ENCODE measurements at regions not wholly inside any gene's neighbourhood (a gene's known extent, or its start where the extent isn't known, plus 50 kb on each side); places are given as distances from the start of the nearest gene placed in this dataset.

DNA sequence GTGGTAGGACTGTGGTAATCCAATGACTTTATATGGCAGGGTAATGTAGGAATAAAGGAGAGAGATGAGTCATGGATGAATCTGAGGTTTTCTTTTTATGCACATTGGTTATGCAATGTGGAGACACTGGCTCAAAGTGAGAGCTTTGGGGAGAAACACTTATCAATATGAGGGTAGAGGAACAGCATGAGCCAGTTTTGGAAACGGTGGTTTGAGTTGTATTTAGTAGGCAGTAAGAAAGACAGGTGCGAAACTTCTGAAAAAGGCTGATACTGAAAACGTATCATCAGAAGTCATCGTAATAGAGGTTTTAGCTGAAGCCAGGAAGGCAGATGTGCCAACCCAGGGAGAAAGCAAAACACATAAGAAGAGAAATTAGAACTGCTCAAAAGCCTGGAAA lies 854.8 kb upstream of the SEL1L start:
- POLR2A ChIA-PET = no interaction called here
- CTCF ChIA-PET = no interaction called here
- no peak for TF ChIP-seq FOXM1 (IDR thresholded peaks at IDR 0.05; ENCODE audit: borderline replicate concordance)
- TF ChIP-seq ZNF384 (IDR thresholded peaks at IDR 0.05) = no peak
- no peak for TF ChIP-seq SP1 (IDR thresholded peaks at IDR 0.05)
- no peak for TF ChIP-seq ELF4 (IDR thresholded peaks at IDR 0.05)
- TF ChIP-seq ARNT (IDR thresholded peaks at IDR 0.05) = no peak
- TF ChIP-seq FOXA1 (IDR thresholded peaks at IDR 0.05) = no peak
- DNase-seq (ENCODE audit: extremely low spot score) = no peak

DNA sequence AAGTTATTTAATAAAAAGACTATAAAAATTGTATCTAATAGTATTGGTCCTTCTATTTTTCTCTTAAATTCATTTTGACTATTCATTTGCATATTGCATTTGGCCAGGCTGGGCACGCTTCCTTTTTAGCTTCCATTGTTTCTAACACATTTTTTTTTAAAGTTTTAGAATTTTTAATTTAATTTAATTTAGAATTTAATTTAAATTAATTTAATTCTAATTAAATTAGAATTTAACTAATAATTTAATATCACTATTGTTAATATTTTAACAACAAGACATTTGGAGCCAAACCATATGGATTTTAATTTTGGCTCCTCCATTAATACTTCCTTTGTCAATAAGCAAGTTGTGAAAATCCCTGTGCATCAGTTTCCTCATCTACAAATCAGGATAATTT lies 856.9 kb upstream of the SEL1L start:
- TF ChIP-seq, protein P1, sequence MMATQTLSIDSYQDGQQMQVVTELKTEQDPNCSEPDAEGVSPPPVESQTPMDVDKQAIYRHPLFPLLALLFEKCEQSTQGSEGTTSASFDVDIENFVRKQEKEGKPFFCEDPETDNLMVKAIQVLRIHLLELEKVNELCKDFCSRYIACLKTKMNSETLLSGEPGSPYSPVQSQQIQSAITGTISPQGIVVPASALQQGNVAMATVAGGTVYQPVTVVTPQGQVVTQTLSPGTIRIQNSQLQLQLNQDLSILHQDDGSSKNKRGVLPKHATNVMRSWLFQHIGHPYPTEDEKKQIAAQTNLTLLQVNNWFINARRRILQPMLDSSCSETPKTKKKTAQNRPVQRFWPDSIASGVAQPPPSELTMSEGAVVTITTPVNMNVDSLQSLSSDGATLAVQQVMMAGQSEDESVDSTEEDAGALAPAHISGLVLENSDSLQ (IDR thresholded peaks at IDR 0.05) = no peak
- TF ChIP-seq ZNF384 (IDR thresholded peaks at IDR 0.05) (no peak), SP1 (IDR thresholded peaks at IDR 0.05) (no peak), L3MBTL2 (conservative IDR thresholded peaks at IDR 0.05) (no peak), HDGF (IDR thresholded peaks at IDR 0.05; ENCODE audit: borderline replicate concordance) (no peak), FOXM1 (IDR thresholded peaks at IDR 0.05; ENCODE audit: borderline replicate concordance) (no peak), FOXA1 (IDR thresholded peaks at IDR 0.05) (no peak), ARNT (IDR thresholded peaks at IDR 0.05) (no peak), SUZ12 (IDR thresholded peaks at IDR 0.05) (no peak), NFRKB (IDR thresholded peaks at IDR 0.05) (no peak), FOXK2 (IDR thresholded peaks at IDR 0.05) (no peak), CTBP1 (IDR thresholded peaks at IDR 0.05; ENCODE audit: borderline replicate concordance) (no peak), ELF4 (IDR thresholded peaks at IDR 0.05) (no peak), BHLHE40 (IDR thresholded peaks at IDR 0.05; ENCODE audit: borderline replicate concordance) (no peak)
- POLR2A ChIA-PET = no interaction called here
- CTCF ChIA-PET = no interaction called here

DNA sequence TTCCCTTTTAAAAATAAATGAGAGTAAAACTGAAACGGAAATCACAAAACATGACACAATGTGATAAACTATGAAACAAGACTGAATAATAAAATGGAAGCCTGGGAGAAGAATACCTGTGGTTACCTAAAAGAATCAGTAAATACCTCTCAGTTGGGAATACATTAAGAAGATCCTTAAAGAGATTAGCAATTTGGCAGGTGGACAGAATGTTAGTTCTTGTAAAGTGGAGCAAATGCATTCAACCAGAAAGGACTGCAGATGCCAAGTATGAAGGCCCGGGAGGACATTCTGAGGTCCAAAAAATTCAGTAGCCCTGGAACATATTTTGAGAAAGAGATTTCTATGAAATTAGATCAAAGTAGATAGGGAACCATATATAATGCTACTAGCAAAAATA lies 861.3 kb upstream of the SEL1L start:
- CTCF ChIA-PET = no interaction called here
- no peak for TF ChIP-seq TARDBP (IDR thresholded peaks at IDR 0.05)
- no peak for TF ChIP-seq ZNF384 (IDR thresholded peaks at IDR 0.05)
- TF ChIP-seq BHLHE40 (IDR thresholded peaks at IDR 0.05; ENCODE audit: borderline replicate concordance) = no peak
- no peak for TF ChIP-seq ELF4 (IDR thresholded peaks at IDR 0.05)
- no peak for TF ChIP-seq LEF1 (IDR thresholded peaks at IDR 0.05; ENCODE audit: borderline replicate concordance)
- TF ChIP-seq FOXM1 (IDR thresholded peaks at IDR 0.05; ENCODE audit: borderline replicate concordance) = no peak
- POLR2A ChIA-PET = no interaction called here
- no peak for DNase-seq (ENCODE audit: extremely low spot score)

More for the DNA sequence above, 856.9 kb upstream of the SEL1L start:
- DNase-seq (ENCODE audit: extremely low spot score) = no peak

DNA sequence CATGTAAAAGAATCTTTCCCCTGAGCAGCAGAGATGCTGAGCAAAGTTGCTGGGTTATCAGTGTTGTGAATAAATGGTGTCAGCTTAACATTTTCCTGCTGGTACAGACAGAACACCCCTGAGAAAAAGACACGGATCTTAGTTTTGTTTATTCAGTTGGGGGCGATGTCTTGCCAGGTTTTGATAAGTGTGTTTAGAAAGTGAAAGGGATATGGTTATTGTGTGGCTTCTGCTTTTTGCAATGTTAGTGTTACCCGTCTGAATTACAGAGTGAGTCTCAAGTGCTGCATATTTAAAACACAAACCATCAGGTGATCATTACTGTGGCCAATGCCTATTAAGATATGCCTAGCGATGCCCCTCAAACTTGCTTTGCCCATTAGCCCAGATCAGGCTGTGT lies 864.6 kb upstream of the SEL1L start:
- POLR2A ChIA-PET = no interaction called here
- DNase-seq (ENCODE audit: extremely low spot score) = no peak
- CTCF ChIA-PET = no interaction called here
- TF ChIP-seq ELF4 (IDR thresholded peaks at IDR 0.05) = no peak
- TF ChIP-seq SUZ12 (IDR thresholded peaks at IDR 0.05) = no peak
- TF ChIP-seq SP1 (IDR thresholded peaks at IDR 0.05) = no peak
- no peak for TF ChIP-seq NFRKB (IDR thresholded peaks at IDR 0.05)
- TF ChIP-seq ZNF384 (IDR thresholded peaks at IDR 0.05) = no peak
- TF ChIP-seq FOXM1 (IDR thresholded peaks at IDR 0.05; ENCODE audit: borderline replicate concordance) = no peak
- no peak for TF ChIP-seq LEF1 (IDR thresholded peaks at IDR 0.05; ENCODE audit: borderline replicate concordance)
- no peak for TF ChIP-seq BHLHE40 (IDR thresholded peaks at IDR 0.05; ENCODE audit: borderline replicate concordance)
- TF ChIP-seq TARDBP (IDR thresholded peaks at IDR 0.05) = no peak
- TF ChIP-seq L3MBTL2 (conservative IDR thresholded peaks at IDR 0.05) = no peak
- TF ChIP-seq, protein P1 (IDR thresholded peaks at IDR 0.05) = no peak
- TF ChIP-seq CTBP1 (IDR thresholded peaks at IDR 0.05; ENCODE audit: borderline replicate concordance) = no peak
- TF ChIP-seq FOXK2 (IDR thresholded peaks at IDR 0.05) = no peak
- no peak for TF ChIP-seq FOXA1 (IDR thresholded peaks at IDR 0.05)
- no peak for TF ChIP-seq ARNT (IDR thresholded peaks at IDR 0.05)

DNA sequence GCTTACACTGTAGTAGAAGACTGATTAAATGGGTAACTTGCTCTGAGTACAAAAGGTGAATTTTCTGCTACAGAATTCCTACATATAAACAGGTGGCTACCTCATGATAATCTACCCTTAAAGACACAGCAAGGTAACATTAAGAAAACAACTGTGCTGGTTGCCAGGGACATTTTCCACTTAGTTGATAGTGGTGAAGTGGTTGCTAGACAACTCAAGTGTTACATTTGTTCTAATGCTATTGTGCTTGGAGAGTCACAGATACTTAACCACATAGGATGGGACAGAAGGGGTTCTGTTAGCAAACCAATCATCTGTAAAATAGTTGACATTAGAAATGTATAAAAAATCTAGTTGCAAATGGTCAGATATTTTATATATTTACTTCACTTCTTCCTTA lies 870.3 kb upstream of the SEL1L start:
- TF ChIP-seq SP1 (IDR thresholded peaks at IDR 0.05) (no peak), FOXM1 (IDR thresholded peaks at IDR 0.05; ENCODE audit: borderline replicate concordance) (no peak), LEF1 (IDR thresholded peaks at IDR 0.05; ENCODE audit: borderline replicate concordance) (no peak), NFRKB (IDR thresholded peaks at IDR 0.05) (no peak), HDGF (IDR thresholded peaks at IDR 0.05; ENCODE audit: borderline replicate concordance) (no peak), ELF4 (IDR thresholded peaks at IDR 0.05) (no peak), ZNF384 (IDR thresholded peaks at IDR 0.05) (no peak), TARDBP (IDR thresholded peaks at IDR 0.05) (no peak)
- POLR2A ChIA-PET = no interaction called here
- no peak for DNase-seq (ENCODE audit: extremely low spot score)
- CTCF ChIA-PET = no interaction called here

DNA sequence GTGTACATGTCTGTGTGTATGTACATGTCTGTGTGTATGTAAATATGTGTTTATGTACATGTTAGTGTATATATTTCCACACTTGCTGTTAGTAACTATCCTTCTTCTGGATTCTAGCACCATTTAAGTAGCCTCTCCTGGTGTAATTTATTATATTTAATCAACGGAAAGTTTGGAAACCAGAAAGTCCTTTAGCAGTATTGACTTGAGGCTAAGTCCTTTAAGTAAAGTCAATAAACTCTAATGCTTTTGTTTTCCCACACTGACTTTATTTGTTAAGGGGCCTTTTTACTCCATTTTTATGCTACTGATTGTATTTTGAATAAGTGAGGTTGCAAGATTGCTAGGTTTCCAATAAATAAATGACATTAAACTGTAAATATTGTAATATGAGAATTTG lies 876.4 kb upstream of the SEL1L start:
- no peak for DNase-seq (ENCODE audit: extremely low spot score)
- POLR2A ChIA-PET = no interaction called here
- TF ChIP-seq ELF4 (IDR thresholded peaks at IDR 0.05) = no peak
- TF ChIP-seq NFRKB (IDR thresholded peaks at IDR 0.05) = no peak
- TF ChIP-seq LEF1 (IDR thresholded peaks at IDR 0.05; ENCODE audit: borderline replicate concordance) = no peak
- TF ChIP-seq ZNF384 (IDR thresholded peaks at IDR 0.05) = no peak
- TF ChIP-seq ARNT (IDR thresholded peaks at IDR 0.05) = no peak
- no peak for TF ChIP-seq CTBP1 (IDR thresholded peaks at IDR 0.05; ENCODE audit: borderline replicate concordance)
- TF ChIP-seq FOXM1 (IDR thresholded peaks at IDR 0.05; ENCODE audit: borderline replicate concordance) = no peak
- TF ChIP-seq TARDBP (IDR thresholded peaks at IDR 0.05) = no peak
- no peak for TF ChIP-seq L3MBTL2 (conservative IDR thresholded peaks at IDR 0.05)
- TF ChIP-seq SUZ12 (IDR thresholded peaks at IDR 0.05) = no peak
- TF ChIP-seq SP1 (IDR thresholded peaks at IDR 0.05) = no peak
- TF ChIP-seq FOXK2 (IDR thresholded peaks at IDR 0.05) = no peak
- TF ChIP-seq HDGF (IDR thresholded peaks at IDR 0.05; ENCODE audit: borderline replicate concordance) = no peak
- TF ChIP-seq FOXA1 (IDR thresholded peaks at IDR 0.05) = no peak
- TF ChIP-seq BHLHE40 (IDR thresholded peaks at IDR 0.05; ENCODE audit: borderline replicate concordance) = no peak
- CTCF ChIA-PET = no interaction called here

DNA sequence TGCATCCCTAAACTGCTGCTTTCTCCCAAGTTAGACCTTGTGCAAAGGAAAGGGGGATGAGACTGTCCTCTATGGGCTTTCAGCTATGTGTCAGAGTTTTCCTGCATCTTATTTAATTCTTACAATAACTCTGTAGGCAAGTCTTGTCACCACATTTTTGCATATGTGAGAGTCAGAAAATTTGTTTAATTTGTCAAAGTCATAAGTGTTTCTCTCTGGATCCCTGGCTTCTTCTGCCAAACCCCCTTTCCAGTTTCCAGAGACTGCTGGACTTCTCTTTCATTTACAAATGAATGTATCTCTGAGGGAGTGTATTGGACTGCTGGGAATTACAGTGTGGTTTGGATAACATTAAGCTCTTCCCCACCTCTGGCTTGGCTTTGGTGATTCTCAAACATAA lies 877.6 kb upstream of the SEL1L start:
- no peak for DNase-seq (ENCODE audit: extremely low spot score)
- TF ChIP-seq L3MBTL2 (conservative IDR thresholded peaks at IDR 0.05) (no peak), LEF1 (IDR thresholded peaks at IDR 0.05; ENCODE audit: borderline replicate concordance) (no peak), BHLHE40 (IDR thresholded peaks at IDR 0.05; ENCODE audit: borderline replicate concordance) (no peak), ZNF384 (IDR thresholded peaks at IDR 0.05) (no peak), FOXM1 (IDR thresholded peaks at IDR 0.05; ENCODE audit: borderline replicate concordance) (no peak), CTBP1 (IDR thresholded peaks at IDR 0.05; ENCODE audit: borderline replicate concordance) (no peak), SP1 (IDR thresholded peaks at IDR 0.05) (no peak)
- CTCF ChIA-PET = no interaction called here
- POLR2A ChIA-PET = no interaction called here
